Brain microvascular endothelial cell (primary cell): ENCODE measurements at regions not wholly inside any gene's neighbourhood (a gene's known extent, or its start where the extent isn't known, plus 50 kb on each side); places are given as distances from the start of the nearest gene placed in this dataset.

ENCODE experiments used
- DNase-seq: peaks from one replicate; pipeline ENCODE4 v3.0.0-alpha.2; 2020
- H3K27ac ChIP-seq: fragments of 250-450 bp; sonication (Bioruptor Pico); 2 replicates; pipeline ENCODE4 v1.5.1; 2020; ENCODE audit warnings: mild to moderate bottlenecking, moderate library complexity
- H3K27me3 ChIP-seq: fragments of 250-450 bp; sonication (Bioruptor Pico); replicated peaks from 2 replicates; pipeline ENCODE4 v1.5.1; 2020; ENCODE audit warnings: mild to moderate bottlenecking
- H3K36me3 ChIP-seq: fragments of 250-450 bp; sonication (Bioruptor Pico); replicated peaks from 2 replicates; pipeline ENCODE4 v1.5.1; 2020; ENCODE audit warnings: mild to moderate bottlenecking
- H3K4me3 ChIP-seq: 2 replicates; pipeline ENCODE4 v1.5.1; 2011; ENCODE audit warnings: low read depth, mild to moderate bottlenecking, control low read depth, low read length, moderate library complexity
- in situ Hi-C: cut with HindIII; loops from 2 replicates; pipeline ENCODE4 v1.10.0; 2017; ENCODE audit warnings: low sequenced_read_pairs, low pct_ligation_motif_present
- TF ChIP-seq, protein P1 (sequence below): IDR thresholded peaks from 2 replicates; pipeline ENCODE4 v1.5.1; 2011; ENCODE audit warnings: low read depth, mild to moderate bottlenecking, moderate library complexity, low read length, control low read depth, inconsistent platforms; ENCODE audit errors: missing control alignments

DNA sequence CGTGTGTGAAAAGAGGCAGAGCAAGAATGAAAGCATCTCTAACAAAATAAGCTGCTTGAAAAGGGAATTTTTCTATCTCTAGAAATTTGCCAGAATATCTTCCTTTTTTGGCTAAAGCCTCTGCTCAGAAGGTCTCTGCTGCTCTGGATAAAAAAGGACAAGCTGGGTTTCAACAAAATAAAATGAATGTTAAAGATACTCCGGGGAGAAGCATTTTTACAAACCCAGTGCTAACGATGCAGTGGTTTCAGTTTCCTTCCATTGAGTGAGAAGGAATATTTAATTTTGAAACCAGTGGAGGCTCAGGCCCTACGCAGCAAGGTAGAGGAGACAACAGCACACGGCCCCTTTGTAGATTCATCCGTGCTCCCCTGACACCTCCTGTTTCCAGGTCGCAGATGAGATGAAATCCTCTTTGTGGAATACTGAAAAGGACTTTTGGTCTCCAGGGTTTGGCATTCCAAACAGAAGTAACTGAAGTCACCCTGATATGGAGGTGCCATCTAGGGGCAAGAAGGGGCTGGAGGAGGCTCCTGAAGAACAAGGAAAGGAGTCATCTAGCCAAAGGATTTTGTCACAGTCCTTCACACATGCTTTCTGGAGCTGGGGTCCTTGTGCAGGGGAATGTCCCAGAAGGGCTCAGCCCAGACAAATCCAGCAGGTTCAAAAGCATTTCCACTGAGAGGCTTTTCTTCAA, 65.7 kb upstream of the SYT6 start:
- Histone ChIP-seq H3K36me3 (no peaks in the 10 kb centered on the region), H3K27ac (no peak overlapping the region), H3K27me3 (no peaks in the 10 kb centered on the region), H3K4me3 (no peak overlapping the region)
- in situ Hi-C loops, result no loop called here
- TF ChIP-seq, protein P1, sequence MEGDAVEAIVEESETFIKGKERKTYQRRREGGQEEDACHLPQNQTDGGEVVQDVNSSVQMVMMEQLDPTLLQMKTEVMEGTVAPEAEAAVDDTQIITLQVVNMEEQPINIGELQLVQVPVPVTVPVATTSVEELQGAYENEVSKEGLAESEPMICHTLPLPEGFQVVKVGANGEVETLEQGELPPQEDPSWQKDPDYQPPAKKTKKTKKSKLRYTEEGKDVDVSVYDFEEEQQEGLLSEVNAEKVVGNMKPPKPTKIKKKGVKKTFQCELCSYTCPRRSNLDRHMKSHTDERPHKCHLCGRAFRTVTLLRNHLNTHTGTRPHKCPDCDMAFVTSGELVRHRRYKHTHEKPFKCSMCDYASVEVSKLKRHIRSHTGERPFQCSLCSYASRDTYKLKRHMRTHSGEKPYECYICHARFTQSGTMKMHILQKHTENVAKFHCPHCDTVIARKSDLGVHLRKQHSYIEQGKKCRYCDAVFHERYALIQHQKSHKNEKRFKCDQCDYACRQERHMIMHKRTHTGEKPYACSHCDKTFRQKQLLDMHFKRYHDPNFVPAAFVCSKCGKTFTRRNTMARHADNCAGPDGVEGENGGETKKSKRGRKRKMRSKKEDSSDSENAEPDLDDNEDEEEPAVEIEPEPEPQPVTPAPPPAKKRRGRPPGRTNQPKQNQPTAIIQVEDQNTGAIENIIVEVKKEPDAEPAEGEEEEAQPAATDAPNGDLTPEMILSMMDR, result peak; percentile 55
- no peak for DNase-seq

DNA sequence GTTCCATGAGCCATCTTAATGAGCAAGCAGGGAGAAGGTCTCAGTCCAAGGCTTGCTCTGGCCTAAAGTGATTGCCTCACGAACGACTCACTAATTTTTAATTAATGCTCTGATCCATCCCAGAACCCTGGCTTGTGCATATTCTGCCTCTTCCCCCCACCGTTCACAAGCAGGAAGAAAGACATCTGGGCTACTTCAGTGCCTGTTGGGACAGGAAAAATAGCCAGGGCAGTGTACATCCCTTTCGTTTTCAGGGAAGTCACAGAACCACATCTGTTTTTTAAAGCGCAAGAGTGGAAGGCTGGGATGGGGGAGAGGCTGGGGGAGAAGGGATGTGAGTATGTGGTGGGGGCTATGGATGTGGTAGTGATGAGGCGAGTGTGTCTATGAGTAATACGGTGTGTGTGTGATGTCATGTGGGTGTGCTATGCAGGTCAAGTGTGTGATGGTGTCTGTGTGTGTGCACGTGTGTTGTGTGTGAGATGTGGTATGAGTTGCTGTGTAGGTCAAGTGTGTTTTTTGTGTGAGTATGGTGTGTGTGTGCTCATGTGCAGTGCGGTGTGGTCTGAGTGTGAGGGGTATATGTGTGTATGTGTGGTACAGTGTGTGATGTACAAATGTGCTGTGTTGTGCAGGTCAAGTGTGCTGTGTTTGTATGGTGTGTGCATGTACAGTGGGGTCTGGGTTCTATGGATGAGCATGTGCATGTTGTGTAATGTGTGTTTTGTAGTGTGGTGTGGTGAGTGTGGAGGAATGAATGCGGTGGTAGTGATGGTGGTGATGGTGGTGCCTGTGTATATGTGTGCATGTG, 64.9 kb upstream of the SYT6 start:
- no peak for DNase-seq
- no peaks in the 10 kb centered on the region for H3K36me3 ChIP-seq
- no peak overlapping the region for H3K27ac ChIP-seq
- TF ChIP-seq, protein P1, result no peak
- H3K27me3 ChIP-seq, result no peaks in the 10 kb centered on the region
- in situ Hi-C loops, result no loop called here
- no peak overlapping the region for H3K4me3 ChIP-seq

DNA sequence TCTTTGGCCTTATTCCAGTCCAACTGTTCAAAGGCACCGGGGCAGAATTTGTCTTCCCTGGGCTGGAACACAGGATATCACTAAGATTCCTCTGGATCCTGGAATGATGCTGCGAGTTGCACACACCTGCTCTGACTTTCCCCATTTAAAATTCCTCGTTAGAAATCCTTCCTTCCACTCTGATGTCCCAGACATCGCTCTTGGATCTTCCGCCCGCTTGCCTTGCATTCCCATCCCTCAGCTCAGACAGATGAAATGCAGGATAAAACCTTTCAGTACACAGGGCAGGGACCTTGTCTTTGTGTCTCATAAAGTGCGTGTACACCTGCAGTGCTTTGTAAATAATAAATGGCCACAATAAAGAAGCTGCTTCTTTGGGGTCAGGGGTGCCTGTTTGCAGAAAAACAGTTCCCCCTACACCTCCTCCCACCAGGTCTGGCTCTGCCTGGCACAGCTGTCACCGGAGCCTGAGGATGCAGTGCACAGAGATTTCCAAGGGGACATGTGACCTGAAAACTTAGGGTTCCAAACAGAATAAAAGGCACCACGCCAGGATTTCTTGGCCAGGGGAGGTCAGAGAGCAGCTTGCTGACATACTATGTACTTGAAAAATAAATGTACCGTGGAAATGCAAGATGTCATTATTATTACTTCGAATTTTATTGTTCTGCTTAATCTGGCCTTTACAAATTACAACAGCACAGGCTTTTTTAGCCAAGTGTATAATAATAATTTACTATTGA, 62.9 kb upstream of the SYT6 start:
- TF ChIP-seq, protein P1, result no peak
- Histone ChIP-seq H3K27ac (no peak overlapping the region), H3K27me3 (no peaks in the 10 kb centered on the region), H3K4me3 (no peak overlapping the region), H3K36me3 (no peaks in the 10 kb centered on the region)
- DNase-seq, result no peak
- in situ Hi-C loops, result no loop called here

- Histone ChIP-seq H3K4me3 (no peak overlapping the region), H3K27me3 (no peaks in the 10 kb centered on the region), H3K36me3 (no peaks in the 10 kb centered on the region), H3K27ac (no peak overlapping the region)
- TF ChIP-seq, protein P1, result peak; percentile 2
- in situ Hi-C loops, result no loop called here
- DNase-seq, result no peak
Observed at GRCh38 chr1:114215436-114215835, 61.8 kb upstream of the SYT6 start.

GRCh38 chr1:114214016-114214415, 60.3 kb upstream of the SYT6 start:
- in situ Hi-C loops, result no loop called here
- Histone ChIP-seq H3K4me3 (no peak overlapping the region), H3K27ac (no peak overlapping the region), H3K27me3 (no peaks in the 10 kb centered on the region), H3K36me3 (no peaks in the 10 kb centered on the region)
- TF ChIP-seq, protein P1, result no peak
- DNase-seq, result no peak
